Pancreas (tissue), 10 donors: ENCODE measurements at regions not wholly inside any gene's neighbourhood (a gene's known extent, or its start where the extent isn't known, plus 50 kb on each side); places are given as distances from the start of the nearest gene placed in this dataset.

ENCODE experiments used
- ATAC-seq, 4 donors: fragments of 200-7000 bp; cut with Tn5 transposase; one replicate each; pipeline versions ENCODE4 v1.8.0 to v1.9.1; 2020; ENCODE audit warnings: mild to moderate bottlenecking in 4 of 4, moderate library complexity in 4 of 4
- DNase-seq, 6 donors: peaks; one replicate each; pipeline ENCODE4 v3.0.0-alpha.2; 2020
- FAIRE-seq: peaks from 2 replicates; lab custom pipeline; 2012; peaks lifted over from hg19 to GRCh38; lab: Jason Lieb, UNC
- H3K27ac ChIP-seq, 4 donors: fragments of 200-600 bp; sonication (generic); 1 replicate in 3 of 4; 2 replicates in 1 of 4; pipeline versions ENCODE4 v1.5.0 to v1.8.0; 2020
- H3K27me3 ChIP-seq, 4 donors: fragments of 200-600 bp; one replicate each; pipeline ENCODE4 v1.8.0; 2021
- H3K36me3 ChIP-seq, 3 donors: fragments of 200-600 bp; sonication (generic) in 1 of 3; one replicate each; pipeline versions ENCODE4 v1.5.0 to v1.8.0; 2020 to 2021
- H3K4me1 ChIP-seq, 3 donors: fragments of 200-600 bp; one replicate each; pipeline ENCODE4 v1.8.0; 2021
- H3K4me3 ChIP-seq, 4 donors: fragments of 200-600 bp; sonication (generic) in 2 of 4; one replicate each; pipeline versions ENCODE4 v1.5.0 to v1.8.0; 2020 to 2021
- H3K9me3 ChIP-seq, 4 donors: fragments of 200-600 bp; one replicate each; pipeline ENCODE4 v1.8.0; 2021
- CTCF ChIP-seq, 4 donors: fragments of 200-600 bp; sonication (generic) in 3 of 4; IDR thresholded peaks; one replicate each; pipeline versions ENCODE4 v1.5.0 to v1.8.0; 2021; ENCODE audit warnings: antibody characterized with exemption in 4 of 4
- WGBS, 2 donors: extraction: QIAGEN DNeasy Blood & Tissue Kit; methylation state at CpG; one replicate each; pipeline ENCODE4 v1.1.7; 2013; 5-methylcytosine and 5-hydroxymethylcytosine counted together
- intact Hi-C, 3 donors: fragments of 100-400 bp; cut with DNase I; formaldehyde crosslinking; loops; one replicate each; pipeline versions ENCODE4 v1.11.1 to v1.14.2; 2022
- donor health status: healthy with polysubstance abuse.
- donor health status: DM: no; HTN: no; CAD: no; lungs with moderate emphysema.
- donor health status: DM: no; HTN: no; CAD: no.
- donor health status: control.
- donor health status: control.
- donor health status: Bipolar disorder and iron deficiency.
- donor health status: DM: yes; HTN: yes; CAD: no.
- donor health status: DM: no; HTN: no; CAD: no.
- donor health status: DM: no; HTN: no; CAD: no.
- donor health status: DM: yes; HTN: yes; CAD: no.

- H3K36me3 ChIP-seq, result no peaks in the 10 kb centered on the region
- no peaks in the 10 kb centered on the region for H3K9me3 ChIP-seq
- ATAC-seq, result peak in 3 of 4 donors; percentile 54 to 65 (median 59)
- DNase-seq, result peak in 2 of 6 donors; percentile 18 to 33
- peaks cover 0 to 4% (median 0%) of the 10 kb centered on the region in 3 donors for H3K4me1 ChIP-seq
- TF ChIP-seq CTCF (IDR thresholded peaks at IDR 0.05), result no peak
- intact Hi-C loops, result no loop called here
- no peaks in the 10 kb centered on the region for H3K27me3 ChIP-seq
- H3K4me3 ChIP-seq, result no peak overlapping the region
- WGBS, 2 donors, result 66 to 68% methylated on average over 5 of the region's 5 CpGs
- peak overlapping the region in 1 of 4 donors; percentile 44 for H3K27ac ChIP-seq
- FAIRE-seq, result no peak
Observed at GRCh38 chr12:124626971-124627411, 59.6 kb upstream of the NCOR2 start.

DNA sequence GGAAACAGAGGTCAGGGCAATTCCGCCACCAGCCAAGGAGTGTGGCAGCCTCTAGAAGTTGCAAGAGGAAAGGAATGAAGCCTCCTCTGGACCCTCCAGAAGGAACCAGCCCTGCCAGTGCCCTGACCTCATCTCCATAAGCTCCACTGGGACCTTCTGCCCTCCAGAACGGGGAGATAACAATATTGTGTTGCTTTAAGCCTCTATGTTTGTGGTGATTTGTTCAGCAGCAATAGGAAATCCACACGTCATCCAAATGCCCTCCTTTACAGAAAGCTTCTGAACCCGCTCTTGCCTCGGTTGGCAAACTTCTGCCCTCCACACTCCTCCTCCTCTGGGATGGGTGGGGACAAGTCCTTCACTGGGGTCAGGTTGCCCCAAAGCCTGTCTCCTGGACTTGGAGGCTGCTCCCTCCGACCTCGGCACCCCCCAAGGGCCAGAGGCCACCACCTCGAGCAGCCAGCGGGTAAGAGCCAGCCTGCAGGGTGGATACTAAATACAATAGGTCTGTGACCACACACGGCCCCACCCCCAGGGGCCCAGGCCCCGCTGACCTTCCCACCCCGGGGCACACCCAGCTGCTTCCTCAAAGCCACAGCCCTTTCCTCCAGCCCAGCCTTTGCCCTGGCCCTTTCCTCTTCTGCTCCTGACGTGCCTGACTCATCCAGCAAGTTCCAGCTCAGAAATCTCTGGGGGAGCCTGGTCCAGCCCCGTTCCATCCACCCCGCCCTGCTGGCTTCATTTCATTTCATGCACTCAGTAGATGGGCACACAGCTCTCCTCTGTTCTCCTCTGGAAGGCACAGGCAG, 58.7 kb upstream of the NCOR2 start:
- Histone ChIP-seq H3K9me3 (no peaks in the 10 kb centered on the region), H3K4me3 (no peak overlapping the region), H3K27me3 (no peaks in the 10 kb centered on the region), H3K27ac (peak overlapping the region in 1 of 4 donors; percentile 44), H3K4me1 (peaks cover 0 to 5% (median 0%) of the 10 kb centered on the region in 3 donors), H3K36me3 (no peaks in the 10 kb centered on the region)
- peak; percentile 12 to 83 (median 76) for ATAC-seq
- TF ChIP-seq CTCF (IDR thresholded peaks at IDR 0.05), result no peak
- 72 to 82% methylated on average over 15 of the region's 15 CpGs for WGBS, 2 donors
- intact Hi-C loops, result no loop called here
- DNase-seq, result peak in 4 of 6 donors; percentile 30 to 50 (median 36)
- FAIRE-seq, result no peak

- WGBS, 2 donors, result 83 to 86% methylated on average over 10 of the region's 10 CpGs
- Histone ChIP-seq H3K4me1 (peaks cover 0 to 6% (median 0%) of the 10 kb centered on the region in 3 donors), H3K9me3 (no peaks in the 10 kb centered on the region), H3K27ac (no peak overlapping the region), H3K27me3 (no peaks in the 10 kb centered on the region), H3K4me3 (no peak overlapping the region), H3K36me3 (no peaks in the 10 kb centered on the region)
- intact Hi-C loops, result no loop called here
- ATAC-seq (no peak), FAIRE-seq (no peak), DNase-seq (peak in 1 of 6 donors; percentile 13)
- TF ChIP-seq CTCF (IDR thresholded peaks at IDR 0.05), result no peak
Observed at GRCh38 chr12:124624823-124625222, 57.4 kb upstream of the NCOR2 start.

DNA sequence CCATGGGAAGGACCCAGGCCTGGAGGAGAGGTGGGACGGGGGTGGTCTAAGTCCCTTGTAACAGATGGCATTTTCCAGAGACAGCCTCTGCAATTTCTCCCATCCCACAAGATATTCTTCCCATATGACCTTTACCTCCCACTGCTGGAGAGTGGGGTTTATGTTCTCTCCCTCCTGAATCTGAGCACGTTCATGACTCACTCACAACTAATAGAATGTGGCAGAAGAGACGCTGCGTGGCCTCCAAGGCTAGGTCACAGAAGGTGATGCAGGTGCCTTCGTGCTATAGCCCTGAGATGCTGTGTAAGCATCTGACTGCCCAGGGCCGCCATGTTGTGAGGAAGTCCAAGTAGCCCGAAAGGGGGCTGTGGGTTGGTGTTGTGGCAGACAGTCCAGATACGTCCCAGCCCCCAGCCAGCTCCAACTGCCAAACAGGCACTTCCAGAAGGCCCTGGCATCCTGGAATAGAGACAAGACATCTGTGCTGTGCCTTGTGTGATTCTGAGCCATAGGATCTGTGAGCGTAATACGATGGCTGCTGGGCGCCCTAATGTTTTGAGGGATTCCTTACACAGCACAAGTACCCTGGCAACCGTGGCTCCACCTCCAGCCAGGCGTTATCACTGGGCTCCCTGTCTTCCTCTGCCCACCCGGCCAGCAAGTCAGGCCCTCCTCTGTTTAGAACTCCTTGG, 56.1 kb upstream of the NCOR2 start:
- Histone ChIP-seq H3K27ac (no peak overlapping the region), H3K36me3 (no peaks in the 10 kb centered on the region)
- 95 to 96% methylated on average over 14 of the region's 14 CpGs for WGBS, 2 donors

More for the DNA sequence above, 56.1 kb upstream of the NCOR2 start:
- FAIRE-seq (no peak), DNase-seq (peak in 1 of 6 donors; percentile 33), ATAC-seq (no peak)
- no peaks in the 10 kb centered on the region for H3K9me3 ChIP-seq
- intact Hi-C loops, result no loop called here
- H3K27me3 ChIP-seq, result no peaks in the 10 kb centered on the region
- H3K4me1 ChIP-seq, result peaks cover 0 to 6% (median 0%) of the 10 kb centered on the region in 3 donors
- H3K4me3 ChIP-seq, result no peak overlapping the region
- TF ChIP-seq CTCF (IDR thresholded peaks at IDR 0.05), result no peak
